Fibroblast of lung (primary cell): ENCODE measurements at regions not wholly inside any gene's neighbourhood (a gene's known extent, or its start where the extent isn't known, plus 50 kb on each side); places are given as distances from the start of the nearest gene placed in this dataset.
"Not testable (repeated sequence)": the region's sequence is repeated elsewhere in the genome, so short reads cannot be mapped to it uniquely, and the experiment has no call there.

Source experiments
- DNase-seq, 2 donors: peaks; one replicate each; pipeline versions ENCODE4 v3.0.0 to v3.0.0-alpha.2; 2010; ENCODE audit warnings: low read depth in 2 of 2
- H2AFZ ChIP-seq: 2 replicates; pipeline ENCODE4 v1.5.1; 2012; ENCODE audit warnings: low read length, control low read depth, inconsistent platforms
- H3K27ac ChIP-seq: 2 replicates; pipeline ENCODE4 v1.5.1; 2011; ENCODE audit warnings: low read length, control low read depth; ENCODE audit not compliant: insufficient read depth
- H3K27me3 ChIP-seq: 2 replicates; pipeline ENCODE4 v1.5.1; 2011; ENCODE audit warnings: mild to moderate bottlenecking, low read length; ENCODE audit not compliant: control insufficient read depth, insufficient read depth
- H3K36me3 ChIP-seq: 2 replicates; pipeline ENCODE4 v1.5.1; 2011; ENCODE audit warnings: low read length; ENCODE audit not compliant: control insufficient read depth, insufficient read depth
- H3K4me1 ChIP-seq: 2 replicates; pipeline ENCODE4 v1.5.1; 2011; ENCODE audit warnings: low read length; ENCODE audit not compliant: control insufficient read depth, insufficient read depth; ENCODE audit errors: extremely low read depth
- H3K4me2 ChIP-seq: 2 replicates; pipeline ENCODE4 v1.5.1; 2011; ENCODE audit warnings: low read length, control low read depth; ENCODE audit not compliant: insufficient read depth; ENCODE audit errors: extremely low read depth
- H3K4me3 ChIP-seq, 4 experiments: fragments of 200-600 bp in 1 of 4; sonication (generic) in 1 of 4; replicated peaks in 1 of 4; 2 replicates each; pipeline ENCODE4 v1.5.1; 2011 to 2016; ENCODE audit warnings: low read length in 4 of 4, low read depth in 3 of 4, mild to moderate bottlenecking in 3 of 4, control low read depth in 2 of 4, inconsistent platforms in 1 of 4, mixed read lengths in 1 of 4; ENCODE audit not compliant: insufficient read depth in 1 of 4; ENCODE audit errors: control extremely low read depth in 1 of 4
- H3K79me2 ChIP-seq: 2 replicates; pipeline ENCODE4 v1.5.1; 2012; ENCODE audit warnings: mild to moderate bottlenecking, low read length, inconsistent platforms; ENCODE audit not compliant: control insufficient read depth, insufficient read depth
- H3K9ac ChIP-seq: 2 replicates; pipeline ENCODE4 v1.5.1; 2011; ENCODE audit warnings: mild to moderate bottlenecking, low read length, control low read depth; ENCODE audit not compliant: insufficient read depth
- H3K9me3 ChIP-seq: 2 replicates; pipeline ENCODE4 v1.5.1; 2012; ENCODE audit warnings: low read depth, low read length; ENCODE audit not compliant: control insufficient read depth, insufficient read depth
- H4K20me1 ChIP-seq: 2 replicates; pipeline ENCODE4 v1.5.1; 2011; ENCODE audit warnings: low read length; ENCODE audit not compliant: control insufficient read depth, insufficient read depth; ENCODE audit errors: extremely low read depth
- EZH2 ChIP-seq: IDR thresholded peaks from 2 replicates; pipeline ENCODE4 v1.5.1; 2012; ENCODE audit warnings: low read length, control low read depth, mild to moderate bottlenecking; ENCODE audit errors: missing control alignments
- TF ChIP-seq, protein P1 (sequence below), 2 donors: IDR thresholded peaks in 1 of 2; conservative IDR thresholded peaks in 1 of 2; 1 replicate in 1 of 2; 2 replicates in 1 of 2; pipeline ENCODE4 v1.5.1; 2011 to 2012; ENCODE audit warnings: low read length in 2 of 2, control low read depth in 1 of 2, inconsistent platforms in 1 of 2, low read depth in 1 of 2, mild to moderate bottlenecking in 1 of 2

DNA sequence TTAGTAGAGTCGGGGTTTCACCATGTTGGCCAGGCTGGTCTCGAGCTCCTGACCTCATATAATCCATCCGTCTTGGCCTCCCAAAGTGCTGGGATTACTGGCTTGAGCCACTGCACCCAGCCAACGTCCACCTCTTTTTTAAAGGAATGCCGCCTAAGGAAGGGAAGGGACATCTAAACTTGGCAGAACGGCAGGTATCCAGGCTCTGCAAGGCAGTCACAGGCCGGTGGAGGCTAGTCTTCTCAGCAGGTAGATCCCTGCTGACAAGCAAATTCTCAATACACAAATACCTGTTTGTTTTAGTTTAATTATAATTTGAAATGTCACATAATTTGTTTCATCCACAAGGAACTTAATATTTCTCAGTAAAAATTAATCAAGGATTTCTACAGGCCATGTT is 232.0 kb upstream of the HSFY2 start:
- no peaks in the 10 kb centered on the region for H3K27me3 ChIP-seq
- no peak overlapping the region for H3K9ac ChIP-seq
- H3K4me3 ChIP-seq, result no peak overlapping the region
- DNase-seq, result no peak
- no peak overlapping the region for H3K4me2 ChIP-seq
- no peaks in the 10 kb centered on the region for H4K20me1 ChIP-seq
- no peaks in the 10 kb centered on the region for H3K9me3 ChIP-seq
- H2AFZ ChIP-seq, result no peak overlapping the region
- H3K27ac ChIP-seq, result no peak overlapping the region
- H3K79me2 ChIP-seq, result no peaks in the 10 kb centered on the region
- TF ChIP-seq EZH2, result no peak
- TF ChIP-seq, protein P1, sequence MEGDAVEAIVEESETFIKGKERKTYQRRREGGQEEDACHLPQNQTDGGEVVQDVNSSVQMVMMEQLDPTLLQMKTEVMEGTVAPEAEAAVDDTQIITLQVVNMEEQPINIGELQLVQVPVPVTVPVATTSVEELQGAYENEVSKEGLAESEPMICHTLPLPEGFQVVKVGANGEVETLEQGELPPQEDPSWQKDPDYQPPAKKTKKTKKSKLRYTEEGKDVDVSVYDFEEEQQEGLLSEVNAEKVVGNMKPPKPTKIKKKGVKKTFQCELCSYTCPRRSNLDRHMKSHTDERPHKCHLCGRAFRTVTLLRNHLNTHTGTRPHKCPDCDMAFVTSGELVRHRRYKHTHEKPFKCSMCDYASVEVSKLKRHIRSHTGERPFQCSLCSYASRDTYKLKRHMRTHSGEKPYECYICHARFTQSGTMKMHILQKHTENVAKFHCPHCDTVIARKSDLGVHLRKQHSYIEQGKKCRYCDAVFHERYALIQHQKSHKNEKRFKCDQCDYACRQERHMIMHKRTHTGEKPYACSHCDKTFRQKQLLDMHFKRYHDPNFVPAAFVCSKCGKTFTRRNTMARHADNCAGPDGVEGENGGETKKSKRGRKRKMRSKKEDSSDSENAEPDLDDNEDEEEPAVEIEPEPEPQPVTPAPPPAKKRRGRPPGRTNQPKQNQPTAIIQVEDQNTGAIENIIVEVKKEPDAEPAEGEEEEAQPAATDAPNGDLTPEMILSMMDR (conservative IDR thresholded peaks at IDR 0.05 in 1 of 2, IDR thresholded peaks at IDR 0.05 in 1 of 2; ENCODE audit: low read depth in 1 of 2, low read length in 2 of 2), result no peak
- no peaks in the 10 kb centered on the region for H3K36me3 ChIP-seq
- no peaks in the 10 kb centered on the region for H3K4me1 ChIP-seq

DNA sequence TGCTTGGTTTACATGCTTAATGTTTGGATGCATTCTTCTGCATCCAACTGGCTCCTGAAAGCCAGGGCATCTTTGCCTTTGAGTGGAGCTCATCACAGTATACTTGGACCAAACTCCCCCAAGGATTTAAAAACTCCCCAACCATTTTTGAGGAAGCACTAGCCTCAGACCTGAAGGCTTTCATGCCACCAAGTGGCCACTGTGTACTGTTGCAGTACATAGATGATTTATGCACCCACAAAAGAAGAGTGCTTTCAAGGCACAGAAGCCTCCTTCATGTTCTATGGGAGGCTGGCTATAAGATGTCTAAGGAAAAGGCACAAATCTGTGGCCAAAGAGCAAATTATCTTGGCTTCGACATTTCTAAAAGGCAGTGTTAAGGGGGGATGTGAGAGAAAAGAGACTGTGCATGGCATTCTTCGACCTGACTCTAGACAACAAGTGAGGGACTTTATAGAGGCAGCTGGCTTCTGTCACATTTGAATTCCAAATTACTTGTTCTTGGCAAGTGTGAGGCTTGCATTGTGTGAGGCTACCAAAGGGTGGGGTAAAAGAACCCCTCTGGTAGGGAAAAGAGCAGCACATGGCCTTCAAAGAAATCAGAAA is 224.2 kb upstream of the HSFY2 start:
- DNase-seq, result peak in 1 of 2 donors; percentile 19

DNA sequence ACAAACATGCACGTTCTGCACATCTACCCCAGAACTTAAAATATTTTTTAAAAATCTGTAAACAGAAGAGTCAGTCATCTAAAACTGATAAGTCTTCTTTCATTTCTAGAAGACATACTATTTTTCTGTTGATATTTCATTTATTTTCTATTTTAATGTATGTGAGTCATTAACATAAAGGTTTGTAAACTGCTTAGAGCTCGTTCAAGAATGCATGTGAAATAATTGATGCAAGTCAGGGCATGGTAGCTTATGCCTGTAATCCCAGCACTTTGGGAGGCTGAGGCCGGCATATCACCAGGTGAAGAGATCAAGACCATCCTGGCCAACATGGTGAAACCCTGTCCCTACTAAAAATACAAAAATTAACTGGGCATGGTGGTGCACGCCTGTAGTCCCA is 219.9 kb upstream of the HSFY2 start:
- H3K4me1 ChIP-seq, result no peaks in the 10 kb centered on the region
- H2AFZ ChIP-seq, result no peak overlapping the region
- no peak overlapping the region for H3K27ac ChIP-seq
- H3K4me3 ChIP-seq, result no peak overlapping the region
- no peaks in the 10 kb centered on the region for H3K27me3 ChIP-seq
- no peaks in the 10 kb centered on the region for H3K36me3 ChIP-seq
- no peaks in the 10 kb centered on the region for H3K79me2 ChIP-seq
- no peak for TF ChIP-seq EZH2
- TF ChIP-seq, protein P1 (conservative IDR thresholded peaks at IDR 0.05 in 1 of 2, IDR thresholded peaks at IDR 0.05 in 1 of 2; ENCODE audit: low read depth in 1 of 2, low read length in 2 of 2), result no peak
- H3K4me2 ChIP-seq, result no peak overlapping the region
- H4K20me1 ChIP-seq, result no peaks in the 10 kb centered on the region
- no peaks in the 10 kb centered on the region for H3K9me3 ChIP-seq
- no peak overlapping the region for H3K9ac ChIP-seq
- no peak for DNase-seq

More for the DNA sequence above, 224.2 kb upstream of the HSFY2 start:
- H3K9ac ChIP-seq, result no peak overlapping the region
- no peak overlapping the region for H3K27ac ChIP-seq
- no peaks in the 10 kb centered on the region for H4K20me1 ChIP-seq
- H3K9me3 ChIP-seq, result no peaks in the 10 kb centered on the region
- no peak for TF ChIP-seq EZH2
- TF ChIP-seq, protein P1 (conservative IDR thresholded peaks at IDR 0.05 in 1 of 2, IDR thresholded peaks at IDR 0.05 in 1 of 2; ENCODE audit: low read depth in 1 of 2, low read length in 2 of 2), result peak; percentile 5 to 28
- no peak overlapping the region for H2AFZ ChIP-seq
- H3K4me1 ChIP-seq, result no peaks in the 10 kb centered on the region
- no peaks in the 10 kb centered on the region for H3K36me3 ChIP-seq
- H3K27me3 ChIP-seq, result no peaks in the 10 kb centered on the region
- no peak overlapping the region for H3K4me2 ChIP-seq
- no peak overlapping the region for H3K4me3 ChIP-seq
- no peaks in the 10 kb centered on the region for H3K79me2 ChIP-seq

DNA sequence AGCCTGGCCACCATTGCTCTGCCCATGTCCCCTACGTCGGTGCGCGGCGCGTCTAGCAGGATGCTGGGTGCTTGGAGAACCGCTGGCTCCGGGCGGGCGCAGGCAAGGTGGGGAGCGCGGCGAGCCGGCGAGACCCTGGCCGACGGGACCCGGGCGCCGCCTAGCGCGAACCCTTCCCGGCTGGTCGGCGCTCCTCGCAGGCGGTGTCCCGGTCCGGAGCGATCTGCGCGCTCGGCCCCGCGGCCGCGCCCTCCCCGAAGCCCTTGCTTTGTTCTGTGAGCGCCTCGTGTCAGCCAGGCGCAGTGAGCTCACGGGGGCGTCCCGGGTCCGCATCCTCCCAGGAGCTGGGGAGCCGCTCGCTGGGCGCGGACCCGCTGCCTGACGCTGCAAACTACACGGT is 219.1 kb upstream of the HSFY2 start:
- H3K4me2 ChIP-seq, H3K36me3 ChIP-seq, DNase-seq, H3K79me2 ChIP-seq, H3K4me1 ChIP-seq, H4K20me1 ChIP-seq, H3K27ac ChIP-seq, H3K9me3 ChIP-seq, H3K9ac ChIP-seq, H3K27me3 ChIP-seq, H2AFZ ChIP-seq: not testable (repeated sequence)
- H3K4me3 ChIP-seq, result peak overlapping the region in 1 of 4 experiments; percentile 4
